ENCODE measurements at regions not wholly inside any gene's neighbourhood (a gene's known extent, or its start where the extent isn't known, plus 50 kb on each side); places are given as distances from the start of the nearest gene placed in this dataset.

- TF ChIP-seq CTCF (IDR thresholded peaks at IDR 0.05; ENCODE audit: extremely low read depth in 1 of 2, insufficient read depth in 1 of 2, low read depth in 1 of 2, low read length in 2 of 2) = no peak
- no peak for TF ChIP-seq MYC (IDR thresholded peaks at IDR 0.05; ENCODE audit: low read depth, low read length)
These were observed 475.4 kb upstream of the FAT3 start for GRCh38 chr11:91749251-91749650.

All from endothelial cell of umbilical vein (primary cell).